RWPE2 (cell line): ENCODE measurements at regions not wholly inside any gene's neighbourhood (a gene's known extent, or its start where the extent isn't known, plus 50 kb on each side); places are given as distances from the start of the nearest gene placed in this dataset.

ENCODE experiments used
- ATAC-seq: fragments of 200-7000 bp; cut with Tn5 transposase; 3 replicates; pipeline ENCODE4 v1.9.1; 2021; ENCODE audit warnings: low read depth
- DNase-seq: peaks from one replicate; pipeline ENCODE4 v3.0.0-alpha.2; 2020; ENCODE audit warnings: low spot score
- H3K27ac ChIP-seq: fragments of 450-650 bp; 2 replicates; pipeline ENCODE4 v1.5.1; 2017; ENCODE audit warnings: mild to moderate bottlenecking; ENCODE audit not compliant: poor library complexity, severe bottlenecking
- H3K27me3 ChIP-seq: fragments of 250-450 bp; sonication (Bioruptor Pico); 2 replicates; pipeline ENCODE4 v1.5.1; 2021; ENCODE audit warnings: mild to moderate bottlenecking, moderate library complexity; ENCODE audit not compliant: insufficient read depth, poor library complexity, severe bottlenecking
- H3K36me3 ChIP-seq: fragments of 250-450 bp; sonication (Bioruptor Pico); 2 replicates; pipeline ENCODE4 v1.5.1; 2020; ENCODE audit warnings: low read depth, mild to moderate bottlenecking, moderate library complexity
- H3K4me1 ChIP-seq: fragments of 250-450 bp; sonication (Bioruptor Pico); 2 replicates; pipeline ENCODE4 v1.5.1; 2021; ENCODE audit warnings: mild to moderate bottlenecking, moderate library complexity; ENCODE audit not compliant: insufficient read depth, poor library complexity, severe bottlenecking
- H3K4me3 ChIP-seq: fragments of 250-450 bp; sonication (Bioruptor Pico); 2 replicates; pipeline ENCODE4 v1.5.1; 2021; ENCODE audit warnings: mild to moderate bottlenecking, moderate library complexity; ENCODE audit not compliant: severe bottlenecking
- H3K9me3 ChIP-seq: fragments of 250-450 bp; sonication (Bioruptor Pico); 2 replicates; pipeline ENCODE4 v1.5.1; 2021; ENCODE audit warnings: mild to moderate bottlenecking, moderate library complexity; ENCODE audit not compliant: severe bottlenecking
- TF ChIP-seq, protein P1 (sequence below): fragments of 450-650 bp; IDR thresholded peaks from one replicate; pipeline ENCODE4 v1.5.1; 2017; ENCODE audit warnings: mild to moderate bottlenecking, moderate library complexity; ENCODE audit not compliant: poor library complexity, severe bottlenecking

DNA sequence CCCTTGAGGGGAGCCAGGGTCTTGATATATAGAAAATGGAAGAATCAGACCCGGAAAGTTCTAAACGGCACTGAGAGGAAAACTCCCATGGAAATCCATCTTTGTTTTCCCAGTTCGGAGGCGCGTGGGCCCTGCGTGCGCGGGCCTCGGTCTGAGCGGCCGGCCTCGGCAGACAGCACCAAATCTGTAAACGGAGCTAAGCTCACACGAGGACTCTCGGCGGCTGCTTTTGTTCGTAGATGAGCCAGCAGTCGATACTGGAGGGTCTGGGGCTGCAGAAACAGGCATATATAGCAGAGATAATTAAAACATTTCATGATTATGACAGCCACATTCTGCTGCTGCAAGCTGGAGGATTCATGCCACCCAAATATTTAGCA, 68.5 kb upstream of the PPARA start:
- Histone ChIP-seq H3K4me3 (peak overlapping the region; percentile 64), H3K27me3 (no peaks in the 10 kb centered on the region), H3K27ac (peak overlapping the region; percentile 99), H3K4me1 (peaks cover 19% of the 10 kb centered on the region), H3K36me3 (peaks cover 82% of the 10 kb centered on the region), H3K9me3 (no peaks in the 10 kb centered on the region)
- DNase-seq (no peak), ATAC-seq (no peak)
- TF ChIP-seq, protein P1, sequence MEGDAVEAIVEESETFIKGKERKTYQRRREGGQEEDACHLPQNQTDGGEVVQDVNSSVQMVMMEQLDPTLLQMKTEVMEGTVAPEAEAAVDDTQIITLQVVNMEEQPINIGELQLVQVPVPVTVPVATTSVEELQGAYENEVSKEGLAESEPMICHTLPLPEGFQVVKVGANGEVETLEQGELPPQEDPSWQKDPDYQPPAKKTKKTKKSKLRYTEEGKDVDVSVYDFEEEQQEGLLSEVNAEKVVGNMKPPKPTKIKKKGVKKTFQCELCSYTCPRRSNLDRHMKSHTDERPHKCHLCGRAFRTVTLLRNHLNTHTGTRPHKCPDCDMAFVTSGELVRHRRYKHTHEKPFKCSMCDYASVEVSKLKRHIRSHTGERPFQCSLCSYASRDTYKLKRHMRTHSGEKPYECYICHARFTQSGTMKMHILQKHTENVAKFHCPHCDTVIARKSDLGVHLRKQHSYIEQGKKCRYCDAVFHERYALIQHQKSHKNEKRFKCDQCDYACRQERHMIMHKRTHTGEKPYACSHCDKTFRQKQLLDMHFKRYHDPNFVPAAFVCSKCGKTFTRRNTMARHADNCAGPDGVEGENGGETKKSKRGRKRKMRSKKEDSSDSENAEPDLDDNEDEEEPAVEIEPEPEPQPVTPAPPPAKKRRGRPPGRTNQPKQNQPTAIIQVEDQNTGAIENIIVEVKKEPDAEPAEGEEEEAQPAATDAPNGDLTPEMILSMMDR: no peak

DNA sequence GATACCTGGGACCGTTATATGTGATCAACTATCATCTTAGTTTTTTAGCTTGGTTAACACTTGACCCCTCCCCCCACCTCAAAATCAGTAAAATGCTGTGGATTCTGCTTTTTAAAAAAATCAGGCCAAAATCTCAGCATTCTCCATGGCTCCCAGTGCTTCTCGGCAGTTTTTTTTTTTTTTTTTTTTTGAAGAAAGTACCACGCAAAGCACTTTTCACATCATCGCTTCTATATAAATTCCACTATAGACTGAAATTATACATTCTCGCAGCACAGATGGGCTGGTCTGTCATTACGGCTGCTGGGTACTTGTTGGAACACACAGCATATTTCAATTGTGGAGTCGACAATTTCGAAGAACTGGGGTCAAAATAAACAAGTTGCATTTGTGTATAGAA, 67.7 kb upstream of the PPARA start:
- ATAC-seq (no peak), DNase-seq (no peak)
- Histone ChIP-seq H3K36me3 (peaks cover 82% of the 10 kb centered on the region), H3K27ac (peak overlapping the region; percentile 99), H3K27me3 (no peaks in the 10 kb centered on the region), H3K9me3 (no peaks in the 10 kb centered on the region), H3K4me1 (peaks cover 27% of the 10 kb centered on the region), H3K4me3 (peak overlapping the region; percentile 64)
- TF ChIP-seq, protein P1: no peak

DNA sequence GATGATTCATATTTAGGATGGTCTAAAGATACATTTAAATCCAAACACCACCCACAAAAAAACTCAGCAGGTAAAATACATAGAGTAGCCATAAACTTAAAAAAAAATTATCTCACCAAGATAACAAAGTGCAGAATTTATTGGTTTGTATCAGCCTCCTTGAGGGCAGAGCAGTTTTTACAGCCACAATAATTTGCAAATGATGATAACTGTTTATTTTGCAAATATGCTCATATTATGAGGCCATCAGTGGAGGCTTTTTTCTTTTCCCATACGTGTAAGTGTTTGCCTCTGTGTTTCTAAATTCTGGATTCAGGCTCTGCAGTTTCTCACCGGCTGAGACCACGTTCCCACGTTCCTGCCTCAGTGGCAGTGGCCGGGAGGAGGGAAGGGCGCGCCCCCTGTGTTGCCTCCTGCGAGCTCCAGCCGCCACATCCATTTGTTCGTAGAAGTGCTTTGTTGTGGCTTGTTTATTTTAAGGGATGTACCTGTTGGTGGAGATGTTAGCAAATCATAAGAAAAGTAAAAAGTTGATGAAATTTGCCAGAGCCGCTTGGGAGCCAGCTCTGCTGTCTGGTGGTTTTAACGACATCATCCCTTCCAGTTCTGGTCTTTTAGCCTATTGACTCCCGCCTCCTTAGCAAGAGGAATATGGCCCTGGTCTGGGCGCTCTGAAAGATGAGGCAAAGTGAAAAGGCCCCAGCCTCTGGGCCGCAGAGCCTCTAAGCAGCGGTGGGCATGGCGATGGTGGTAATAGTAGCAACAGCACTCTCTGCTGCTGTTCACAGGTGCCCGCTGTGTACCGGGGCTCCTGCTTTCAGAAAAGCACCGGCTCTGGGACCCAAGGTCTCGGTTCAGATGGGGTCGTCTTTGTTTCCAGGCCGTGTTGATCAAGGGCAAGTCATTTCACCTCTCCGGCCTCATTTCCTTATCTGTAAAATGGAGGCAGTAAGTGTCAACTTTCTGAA, 66.7 kb upstream of the PPARA start:
- ATAC-seq: no peak
- H3K4me1 ChIP-seq: peaks cover 34% of the 10 kb centered on the region
- peak overlapping the region; percentile 64 for H3K4me3 ChIP-seq
- peaks cover 84% of the 10 kb centered on the region for H3K36me3 ChIP-seq
- no peaks in the 10 kb centered on the region for H3K9me3 ChIP-seq
- H3K27me3 ChIP-seq: no peaks in the 10 kb centered on the region
- DNase-seq: peak; percentile 64
- TF ChIP-seq, protein P1: no peak
- H3K27ac ChIP-seq: peak overlapping the region; percentile 99

DNA sequence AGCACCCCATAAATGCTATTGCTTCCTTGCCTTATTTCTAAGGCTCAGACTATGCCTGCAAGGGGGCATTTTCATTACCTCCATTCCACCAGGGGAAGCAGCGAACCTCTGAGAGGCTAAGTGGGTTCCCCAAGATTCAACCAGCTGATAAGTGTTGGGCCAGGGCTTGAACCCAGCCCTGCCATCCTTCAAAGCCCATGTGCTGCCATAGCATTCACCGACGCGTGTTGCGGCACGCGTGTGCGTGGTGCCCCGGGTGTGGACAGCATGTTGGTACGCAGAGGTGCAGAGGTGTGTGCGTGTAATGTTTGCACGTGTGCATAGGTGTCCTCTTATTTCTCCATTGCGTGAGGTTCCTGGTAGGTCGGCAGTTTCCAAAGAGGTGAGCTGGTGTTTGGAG, 66.0 kb upstream of the PPARA start:
- peak overlapping the region; percentile 99 for H3K27ac ChIP-seq
- no peaks in the 10 kb centered on the region for H3K27me3 ChIP-seq
- H3K9me3 ChIP-seq: no peaks in the 10 kb centered on the region
- H3K4me3 ChIP-seq: peak overlapping the region; percentile 64
- TF ChIP-seq, protein P1: no peak
- DNase-seq: no peak
- no peak for ATAC-seq
- H3K36me3 ChIP-seq: peaks cover 85% of the 10 kb centered on the region
- H3K4me1 ChIP-seq: peaks cover 41% of the 10 kb centered on the region
